Activated naive CD8-positive, alpha-beta T cell treated with anti-CD3 and anti-CD28 coated beads, Interleukin-2, amount 50 U/mL, for 24 hours (primary cell): ENCODE measurements at regions not wholly inside any gene's neighbourhood (a gene's known extent, or its start where the extent isn't known, plus 50 kb on each side); places are given as distances from the start of the nearest gene placed in this dataset.

Source experiments
- ATAC-seq: fragments of 150-1000 bp; cut with Tn5 transposase; one replicate; pipeline ENCODE4 v1.10.0; 2021
- DNase-seq: peaks from one replicate; pipeline ENCODE4 v3.0.0; 2021
- H3K27ac Mint-ChIP-seq: one replicate; pipeline ENCODE4 v1.8.0; 2021; ENCODE audit warnings: mild to moderate bottlenecking, mixed read lengths
- H3K27me3 Mint-ChIP-seq: one replicate; pipeline ENCODE4 v1.8.0; 2021; ENCODE audit warnings: mixed read lengths
- H3K36me3 Mint-ChIP-seq: one replicate; pipeline ENCODE4 v1.8.0; 2021; ENCODE audit warnings: low read depth, mixed read lengths
- H3K4me1 Mint-ChIP-seq: one replicate; pipeline ENCODE4 v1.8.0; 2021; ENCODE audit warnings: mixed read lengths
- H3K4me3 Mint-ChIP-seq: one replicate; pipeline ENCODE4 v1.8.0; 2021; ENCODE audit warnings: mild to moderate bottlenecking, moderate library complexity, mixed read lengths
- H3K9me3 Mint-ChIP-seq: one replicate; pipeline ENCODE4 v1.8.0; 2021; ENCODE audit warnings: mixed read lengths

- Mint-ChIP-seq H3K27ac (no peak overlapping the region), H3K4me3 (no peak overlapping the region), H3K4me1 (no peaks in the 10 kb centered on the region), H3K36me3 (no peaks in the 10 kb centered on the region), H3K9me3 (peaks cover 4% of the 10 kb centered on the region), H3K27me3 (no peaks in the 10 kb centered on the region)
- DNase-seq (no peak), ATAC-seq (no peak)
Observed at GRCh38 chr2:220422676-220423075, 795.2 kb downstream of the SLC4A3 start.

- H3K27ac Mint-ChIP-seq = no peak overlapping the region
- ATAC-seq (no peak), DNase-seq (no peak)
- no peaks in the 10 kb centered on the region for H3K4me1 Mint-ChIP-seq
- no peaks in the 10 kb centered on the region for H3K27me3 Mint-ChIP-seq
- H3K36me3 Mint-ChIP-seq = no peaks in the 10 kb centered on the region
- H3K4me3 Mint-ChIP-seq = no peak overlapping the region
- H3K9me3 Mint-ChIP-seq = peaks cover 4% of the 10 kb centered on the region
Observed at GRCh38 chr2:220424561-220424960, 797.1 kb downstream of the SLC4A3 start.

GRCh38 chr2:220432645-220433044 lies 805.2 kb downstream of the SLC4A3 start:
- H3K4me3 Mint-ChIP-seq = no peak overlapping the region
- no peak for ATAC-seq
- H3K4me1 Mint-ChIP-seq = no peaks in the 10 kb centered on the region
- no peak for DNase-seq
- H3K36me3 Mint-ChIP-seq = no peaks in the 10 kb centered on the region
- peaks cover 4% of the 10 kb centered on the region for H3K9me3 Mint-ChIP-seq
- H3K27me3 Mint-ChIP-seq = no peaks in the 10 kb centered on the region
- H3K27ac Mint-ChIP-seq = no peak overlapping the region

GRCh38 chr2:220433131-220433530 lies 805.7 kb downstream of the SLC4A3 start:
- Mint-ChIP-seq H3K4me3 (no peak overlapping the region), H3K27me3 (no peaks in the 10 kb centered on the region), H3K9me3 (peaks cover 4% of the 10 kb centered on the region), H3K36me3 (no peaks in the 10 kb centered on the region), H3K27ac (no peak overlapping the region), H3K4me1 (no peaks in the 10 kb centered on the region)
- no peak for DNase-seq
- no peak for ATAC-seq

- H3K4me3 Mint-ChIP-seq = no peak overlapping the region
- peaks cover 8% of the 10 kb centered on the region for H3K9me3 Mint-ChIP-seq
- H3K27me3 Mint-ChIP-seq = no peaks in the 10 kb centered on the region
- DNase-seq = no peak
- no peak for ATAC-seq
- H3K36me3 Mint-ChIP-seq = no peaks in the 10 kb centered on the region
- no peak overlapping the region for H3K27ac Mint-ChIP-seq
- H3K4me1 Mint-ChIP-seq = no peaks in the 10 kb centered on the region
Observed at GRCh38 chr2:220434385-220434784, 807.0 kb downstream of the SLC4A3 start.

- H3K27me3 Mint-ChIP-seq = no peaks in the 10 kb centered on the region
- no peaks in the 10 kb centered on the region for H3K36me3 Mint-ChIP-seq
- no peaks in the 10 kb centered on the region for H3K4me1 Mint-ChIP-seq
- no peak overlapping the region for H3K4me3 Mint-ChIP-seq
- ATAC-seq (no peak), DNase-seq (no peak)
- H3K9me3 Mint-ChIP-seq = peaks cover 11% of the 10 kb centered on the region
- no peak overlapping the region for H3K27ac Mint-ChIP-seq
Observed at GRCh38 chr2:220437938-220438337, 810.5 kb downstream of the SLC4A3 start.

- H3K9me3 Mint-ChIP-seq = peaks cover 13% of the 10 kb centered on the region
- no peaks in the 10 kb centered on the region for H3K27me3 Mint-ChIP-seq
- no peak for ATAC-seq
- H3K36me3 Mint-ChIP-seq = no peaks in the 10 kb centered on the region
- no peaks in the 10 kb centered on the region for H3K4me1 Mint-ChIP-seq
- no peak for DNase-seq
- no peak overlapping the region for H3K4me3 Mint-ChIP-seq
- H3K27ac Mint-ChIP-seq = no peak overlapping the region
Observed at GRCh38 chr2:220440731-220441130, 813.3 kb downstream of the SLC4A3 start.

- Mint-ChIP-seq H3K9me3 (peaks cover 13% of the 10 kb centered on the region), H3K36me3 (no peaks in the 10 kb centered on the region), H3K4me3 (no peak overlapping the region), H3K27ac (no peak overlapping the region), H3K27me3 (no peaks in the 10 kb centered on the region), H3K4me1 (no peaks in the 10 kb centered on the region)
- ATAC-seq = no peak
- no peak for DNase-seq
Observed at GRCh38 chr2:220441404-220441803, 814.0 kb downstream of the SLC4A3 start.

- ATAC-seq (no peak), DNase-seq (no peak)
- H3K27me3 Mint-ChIP-seq = no peaks in the 10 kb centered on the region
- no peaks in the 10 kb centered on the region for H3K4me1 Mint-ChIP-seq
- no peaks in the 10 kb centered on the region for H3K36me3 Mint-ChIP-seq
- no peak overlapping the region for H3K4me3 Mint-ChIP-seq
- H3K27ac Mint-ChIP-seq = no peak overlapping the region
- H3K9me3 Mint-ChIP-seq = peaks cover 17% of the 10 kb centered on the region
Observed at GRCh38 chr2:220442012-220442411, 814.6 kb downstream of the SLC4A3 start.

GRCh38 chr2:220445429-220446105 lies 818.1 kb downstream of the SLC4A3 start:
- Mint-ChIP-seq H3K4me3 (no peak overlapping the region), H3K27ac (no peak overlapping the region), H3K4me1 (no peaks in the 10 kb centered on the region), H3K36me3 (no peaks in the 10 kb centered on the region), H3K27me3 (no peaks in the 10 kb centered on the region), H3K9me3 (peaks cover 14% of the 10 kb centered on the region)
- no peak for ATAC-seq
- no peak for DNase-seq

GRCh38 chr2:220446106-220446712 lies 818.8 kb downstream of the SLC4A3 start:
- Mint-ChIP-seq H3K27me3 (no peaks in the 10 kb centered on the region), H3K27ac (no peak overlapping the region), H3K36me3 (no peaks in the 10 kb centered on the region), H3K4me3 (no peak overlapping the region), H3K9me3 (peaks cover 14% of the 10 kb centered on the region), H3K4me1 (no peaks in the 10 kb centered on the region)
- ATAC-seq (no peak), DNase-seq (no peak)

GRCh38 chr2:220450846-220451245 lies 823.4 kb downstream of the SLC4A3 start:
- H3K9me3 Mint-ChIP-seq = peaks cover 6% of the 10 kb centered on the region
- no peaks in the 10 kb centered on the region for H3K36me3 Mint-ChIP-seq

GRCh38 chr2:220451438-220451837 lies 824.0 kb downstream of the SLC4A3 start:
- Mint-ChIP-seq H3K36me3 (no peaks in the 10 kb centered on the region), H3K27ac (no peak overlapping the region), H3K9me3 (peaks cover 6% of the 10 kb centered on the region), H3K27me3 (no peaks in the 10 kb centered on the region), H3K4me3 (no peak overlapping the region), H3K4me1 (no peaks in the 10 kb centered on the region)
- ATAC-seq (no peak), DNase-seq (no peak)

More at GRCh38 chr2:220450846-220451245, 823.4 kb downstream of the SLC4A3 start:
- DNase-seq = no peak
- ATAC-seq = no peak
- Mint-ChIP-seq H3K4me1 (no peaks in the 10 kb centered on the region), H3K4me3 (no peak overlapping the region), H3K27me3 (no peaks in the 10 kb centered on the region), H3K27ac (no peak overlapping the region)

GRCh38 chr2:220452561-220452960 lies 825.1 kb downstream of the SLC4A3 start:
- no peaks in the 10 kb centered on the region for H3K36me3 Mint-ChIP-seq
- no peak for ATAC-seq
- no peak overlapping the region for H3K27ac Mint-ChIP-seq
- DNase-seq = no peak
- no peaks in the 10 kb centered on the region for H3K9me3 Mint-ChIP-seq
- no peaks in the 10 kb centered on the region for H3K4me1 Mint-ChIP-seq
- no peaks in the 10 kb centered on the region for H3K27me3 Mint-ChIP-seq
- H3K4me3 Mint-ChIP-seq = no peak overlapping the region

- ATAC-seq = no peak
- no peak for DNase-seq
- H3K4me3 Mint-ChIP-seq = no peak overlapping the region
- H3K9me3 Mint-ChIP-seq = no peaks in the 10 kb centered on the region
- no peaks in the 10 kb centered on the region for H3K27me3 Mint-ChIP-seq
- no peaks in the 10 kb centered on the region for H3K36me3 Mint-ChIP-seq
- H3K27ac Mint-ChIP-seq = no peak overlapping the region
- H3K4me1 Mint-ChIP-seq = no peaks in the 10 kb centered on the region
Observed at GRCh38 chr2:220455351-220455990, 828.0 kb downstream of the SLC4A3 start.
